ENCODE measurements at regions not wholly inside any gene's neighbourhood (a gene's known extent, or its start where the extent isn't known, plus 50 kb on each side); places are given as distances from the start of the nearest gene placed in this dataset.
"Not testable (repeated sequence)": the region's sequence is repeated elsewhere in the genome, so short reads cannot be mapped to it uniquely, and the experiment has no call there.

DNA sequence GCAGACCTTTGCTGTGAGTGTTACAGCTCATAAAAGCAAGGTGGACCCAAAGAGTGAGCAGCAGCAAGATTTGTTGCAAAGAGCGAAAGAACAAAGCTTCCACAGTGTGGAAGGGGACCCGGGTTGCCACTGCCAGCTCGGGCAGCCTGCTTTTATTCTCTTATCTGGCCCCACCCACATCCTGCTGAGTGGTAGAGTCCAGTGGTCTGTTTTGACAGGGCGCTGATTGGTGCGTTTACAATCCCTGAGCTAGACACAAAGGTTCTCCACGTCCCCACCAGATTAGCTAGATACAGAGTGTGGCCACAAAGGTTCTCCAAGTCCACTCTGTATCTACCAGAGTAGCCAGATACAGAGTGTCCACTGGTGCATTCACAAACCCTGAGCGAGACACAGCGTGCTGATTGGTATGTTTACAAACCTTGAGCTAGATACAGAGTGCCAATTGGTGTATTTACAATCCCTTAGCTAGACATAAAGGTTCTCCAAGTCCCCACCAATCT, 86.2 kb upstream of the C15orf39 start:
- not testable (repeated sequence) for H3K27ac ChIP-seq (ENCODE audit: low read length); H3K27me3 ChIP-seq (ENCODE audit: low read depth, low read length); H3K4me3 ChIP-seq (ENCODE audit: low read depth in 1 of 2, low read length in 2 of 2); H3K36me3 ChIP-seq (ENCODE audit: control insufficient read depth in 1 of 2, insufficient read depth in 2 of 2, low read length in 2 of 2); H3K4me1 ChIP-seq (ENCODE audit: control insufficient read depth in 1 of 2, insufficient read depth in 2 of 2, low read length in 2 of 2)
- peaks cover 0 to 11% of the 10 kb centered on the region in 2 donors for H3K9me3 ChIP-seq (ENCODE audit: control insufficient read depth in 1 of 2, low read length in 2 of 2)

DNA sequence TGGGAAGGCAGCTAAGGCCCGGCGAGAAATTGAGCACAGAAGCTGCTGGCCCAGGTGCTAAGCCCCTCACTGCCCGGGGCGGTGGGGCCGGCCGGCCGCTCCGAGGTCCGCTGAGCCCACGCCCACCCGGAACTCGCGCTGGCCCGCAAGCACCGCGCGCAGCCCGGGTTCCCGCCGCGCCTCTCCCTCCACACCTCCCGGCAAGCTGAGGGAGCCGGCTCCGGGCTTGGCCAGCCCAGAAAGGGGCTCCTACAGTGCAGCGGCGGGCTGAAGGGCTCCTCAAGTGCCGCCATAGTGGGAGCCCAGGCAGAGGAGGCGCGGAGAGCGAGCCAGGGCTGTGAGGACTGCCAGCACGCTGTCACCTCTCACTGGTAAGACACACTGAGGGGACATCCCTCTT, 85.5 kb upstream of the C15orf39 start:
- H3K27me3 ChIP-seq (ENCODE audit: low read depth, low read length); H3K27ac ChIP-seq (ENCODE audit: low read length); H3K4me1 ChIP-seq (ENCODE audit: control insufficient read depth in 1 of 2, insufficient read depth in 2 of 2, low read length in 2 of 2); H3K36me3 ChIP-seq (ENCODE audit: control insufficient read depth in 1 of 2, insufficient read depth in 2 of 2, low read length in 2 of 2); H3K4me3 ChIP-seq (ENCODE audit: low read depth in 1 of 2, low read length in 2 of 2): not testable (repeated sequence)
- peaks cover 0 to 11% of the 10 kb centered on the region in 2 donors for H3K9me3 ChIP-seq (ENCODE audit: control insufficient read depth in 1 of 2, low read length in 2 of 2)

DNA sequence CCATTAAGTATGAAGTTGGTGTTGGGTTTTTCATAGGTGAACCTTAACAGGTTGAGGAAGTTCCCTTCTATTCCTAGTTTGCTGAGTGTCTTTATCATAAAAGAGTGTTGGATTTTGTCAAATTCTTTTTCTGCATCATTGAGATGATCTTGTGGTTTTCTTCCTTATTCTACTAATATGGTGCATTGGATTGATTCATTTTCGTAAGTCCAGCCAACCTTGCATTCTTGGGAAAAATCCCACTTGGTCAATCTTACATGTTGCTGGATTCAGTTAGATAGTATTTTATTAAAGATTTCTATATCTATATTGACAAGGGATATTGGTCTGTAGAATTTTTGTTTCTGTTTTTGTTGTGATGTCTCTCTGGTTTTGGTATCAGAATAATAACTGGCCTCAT, 83.7 kb upstream of the C15orf39 start:
- H3K36me3 ChIP-seq (ENCODE audit: control insufficient read depth in 1 of 2, insufficient read depth in 2 of 2, low read length in 2 of 2) = no peaks in the 10 kb centered on the region
- H3K27me3 ChIP-seq (ENCODE audit: low read depth, low read length) = no peaks in the 10 kb centered on the region
- H3K27ac ChIP-seq (ENCODE audit: low read length) = no peak overlapping the region
- peaks cover 0 to 10% of the 10 kb centered on the region in 2 donors for H3K9me3 ChIP-seq (ENCODE audit: control insufficient read depth in 1 of 2, low read length in 2 of 2)
- no peak overlapping the region for H3K4me3 ChIP-seq (ENCODE audit: low read depth in 1 of 2, low read length in 2 of 2)
- no peaks in the 10 kb centered on the region for H3K4me1 ChIP-seq (ENCODE audit: control insufficient read depth in 1 of 2, insufficient read depth in 2 of 2, low read length in 2 of 2)

DNA sequence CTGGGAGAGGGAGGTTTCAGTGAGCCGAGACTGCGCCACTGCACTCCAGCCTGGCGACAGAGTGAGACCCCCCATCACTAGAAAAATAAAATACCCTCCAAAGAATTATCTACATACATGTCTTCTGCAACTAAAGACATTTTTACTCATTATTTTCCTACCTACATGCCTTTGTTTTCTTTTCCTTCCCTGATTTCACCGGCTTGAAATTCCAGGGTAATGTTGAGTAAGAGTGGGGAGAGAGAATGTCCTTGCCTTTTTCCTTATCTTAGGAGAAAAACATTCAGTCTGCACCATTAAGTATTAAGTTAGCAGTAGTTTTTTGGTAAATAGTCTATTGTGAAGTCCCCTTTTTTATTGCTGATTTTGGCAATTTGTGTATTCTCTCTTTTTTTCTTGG, 82.4 kb upstream of the C15orf39 start:
- not testable (repeated sequence) for H3K9me3 ChIP-seq (ENCODE audit: control insufficient read depth in 1 of 2, low read length in 2 of 2); H3K36me3 ChIP-seq (ENCODE audit: control insufficient read depth in 1 of 2, insufficient read depth in 2 of 2, low read length in 2 of 2); H3K27ac ChIP-seq (ENCODE audit: low read length); H3K4me1 ChIP-seq (ENCODE audit: control insufficient read depth in 1 of 2, insufficient read depth in 2 of 2, low read length in 2 of 2); H3K27me3 ChIP-seq (ENCODE audit: low read depth, low read length); H3K4me3 ChIP-seq (ENCODE audit: low read depth in 1 of 2, low read length in 2 of 2)

DNA sequence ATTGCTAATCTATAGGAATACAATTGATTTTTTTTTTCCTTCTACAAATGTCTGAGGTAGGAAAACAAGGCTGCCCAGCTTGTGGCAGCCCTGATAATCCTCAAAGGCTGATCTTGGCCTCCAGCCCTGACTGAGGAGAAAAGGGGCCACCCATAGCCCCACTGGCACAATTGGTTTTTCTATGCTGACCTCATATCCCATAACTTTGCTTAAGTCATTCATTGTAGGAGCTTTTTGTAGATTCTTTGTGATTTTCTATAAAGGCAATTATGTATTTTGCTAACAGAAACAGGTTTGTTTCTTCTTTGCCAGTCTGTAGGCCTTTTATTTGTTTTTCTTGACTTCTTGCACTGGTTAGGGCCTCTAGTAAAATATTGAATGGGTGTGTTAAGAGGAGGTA, 80.2 kb upstream of the C15orf39 start:
- Histone ChIP-seq H3K9me3 (ENCODE audit: control insufficient read depth in 1 of 2, low read length in 2 of 2) (peaks cover 0 to 3% of the 10 kb centered on the region in 2 donors), H3K36me3 (ENCODE audit: control insufficient read depth in 1 of 2, insufficient read depth in 2 of 2, low read length in 2 of 2) (no peaks in the 10 kb centered on the region), H3K4me3 (ENCODE audit: low read depth in 1 of 2, low read length in 2 of 2) (no peak overlapping the region), H3K27me3 (ENCODE audit: low read depth, low read length) (no peaks in the 10 kb centered on the region), H3K27ac (ENCODE audit: low read length) (no peak overlapping the region), H3K4me1 (ENCODE audit: control insufficient read depth in 1 of 2, insufficient read depth in 2 of 2, low read length in 2 of 2) (no peaks in the 10 kb centered on the region)

DNA sequence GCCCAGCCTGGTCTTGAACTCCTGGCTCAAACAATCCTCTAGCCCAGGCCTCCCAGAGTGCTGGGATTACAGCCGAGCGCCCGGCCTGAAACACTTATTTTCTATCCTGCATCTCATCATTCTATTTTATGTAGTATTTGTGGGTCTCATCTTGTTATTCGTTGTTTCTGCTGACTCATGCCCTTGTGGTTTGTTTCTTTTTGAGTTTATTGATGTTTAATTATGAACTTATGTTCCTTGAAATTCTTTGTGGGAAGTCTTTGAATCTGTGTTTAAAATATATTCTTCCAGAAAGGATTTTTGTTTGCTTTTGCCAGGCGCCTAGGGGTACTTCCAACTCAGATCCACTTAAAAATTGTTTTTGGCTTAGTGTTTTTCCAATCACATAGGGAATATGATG, 78.3 kb upstream of the C15orf39 start:
- no peak overlapping the region for H3K27ac ChIP-seq (ENCODE audit: low read length)
- H3K4me1 ChIP-seq (ENCODE audit: control insufficient read depth in 1 of 2, insufficient read depth in 2 of 2, low read length in 2 of 2) = no peaks in the 10 kb centered on the region
- no peak overlapping the region for H3K4me3 ChIP-seq (ENCODE audit: low read depth in 1 of 2, low read length in 2 of 2)
- H3K27me3 ChIP-seq (ENCODE audit: low read depth, low read length) = no peaks in the 10 kb centered on the region
- no peaks in the 10 kb centered on the region for H3K9me3 ChIP-seq (ENCODE audit: control insufficient read depth in 1 of 2, low read length in 2 of 2)
- no peaks in the 10 kb centered on the region for H3K36me3 ChIP-seq (ENCODE audit: control insufficient read depth in 1 of 2, insufficient read depth in 2 of 2, low read length in 2 of 2)

DNA sequence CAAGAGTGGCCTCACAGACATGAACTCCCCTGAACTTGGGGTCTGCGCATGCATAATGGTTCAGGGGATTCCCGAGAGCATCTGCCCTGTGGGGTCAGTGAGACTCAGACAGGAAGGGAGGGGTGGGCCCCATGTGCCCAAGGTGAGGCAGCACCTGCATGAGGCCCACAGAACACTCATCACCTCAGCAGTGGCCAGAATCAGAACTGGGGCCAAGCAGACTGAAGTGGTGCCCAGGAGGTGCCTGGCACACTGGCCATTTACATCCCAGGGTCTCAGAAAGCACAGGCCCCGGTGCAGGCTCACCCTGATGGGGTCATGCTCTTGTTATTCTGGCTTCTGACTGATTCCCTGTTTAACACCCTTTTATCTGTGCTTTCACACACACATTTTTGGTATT, 77.4 kb upstream of the C15orf39 start:
- not testable (repeated sequence) for H3K27ac ChIP-seq (ENCODE audit: low read length); H3K27me3 ChIP-seq (ENCODE audit: low read depth, low read length); H3K4me3 ChIP-seq (ENCODE audit: low read depth in 1 of 2, low read length in 2 of 2); H3K4me1 ChIP-seq (ENCODE audit: control insufficient read depth in 1 of 2, insufficient read depth in 2 of 2, low read length in 2 of 2); H3K36me3 ChIP-seq (ENCODE audit: control insufficient read depth in 1 of 2, insufficient read depth in 2 of 2, low read length in 2 of 2); H3K9me3 ChIP-seq (ENCODE audit: control insufficient read depth in 1 of 2, low read length in 2 of 2)

DNA sequence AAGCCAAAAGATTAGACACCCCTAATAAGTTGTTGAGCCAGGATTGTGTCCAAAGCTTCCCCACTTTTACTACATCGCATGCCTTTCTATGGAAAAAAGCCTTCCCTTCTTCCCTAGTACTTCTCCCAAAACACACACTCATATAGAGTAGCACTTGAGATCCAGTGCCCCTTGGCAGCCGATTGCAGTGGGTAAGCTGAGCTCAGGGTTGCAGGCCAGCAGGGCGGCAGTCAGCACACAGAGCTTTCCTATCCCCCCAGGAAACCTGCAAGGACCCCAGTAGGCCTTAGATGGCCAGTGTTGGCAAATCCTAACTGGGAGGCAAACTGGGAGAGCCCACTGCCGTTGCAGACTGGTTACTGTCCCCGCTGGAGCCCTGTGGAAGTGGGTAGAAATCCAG, 75.7 kb upstream of the C15orf39 start:
- H3K4me3 ChIP-seq (ENCODE audit: low read depth in 1 of 2, low read length in 2 of 2) = no peak overlapping the region
- no peak overlapping the region for H3K27ac ChIP-seq (ENCODE audit: low read length)
- H3K4me1 ChIP-seq (ENCODE audit: control insufficient read depth in 1 of 2, insufficient read depth in 2 of 2, low read length in 2 of 2) = no peaks in the 10 kb centered on the region
- H3K9me3 ChIP-seq (ENCODE audit: control insufficient read depth in 1 of 2, low read length in 2 of 2) = no peaks in the 10 kb centered on the region
- no peaks in the 10 kb centered on the region for H3K36me3 ChIP-seq (ENCODE audit: control insufficient read depth in 1 of 2, insufficient read depth in 2 of 2, low read length in 2 of 2)
- H3K27me3 ChIP-seq (ENCODE audit: low read depth, low read length) = no peaks in the 10 kb centered on the region

DNA sequence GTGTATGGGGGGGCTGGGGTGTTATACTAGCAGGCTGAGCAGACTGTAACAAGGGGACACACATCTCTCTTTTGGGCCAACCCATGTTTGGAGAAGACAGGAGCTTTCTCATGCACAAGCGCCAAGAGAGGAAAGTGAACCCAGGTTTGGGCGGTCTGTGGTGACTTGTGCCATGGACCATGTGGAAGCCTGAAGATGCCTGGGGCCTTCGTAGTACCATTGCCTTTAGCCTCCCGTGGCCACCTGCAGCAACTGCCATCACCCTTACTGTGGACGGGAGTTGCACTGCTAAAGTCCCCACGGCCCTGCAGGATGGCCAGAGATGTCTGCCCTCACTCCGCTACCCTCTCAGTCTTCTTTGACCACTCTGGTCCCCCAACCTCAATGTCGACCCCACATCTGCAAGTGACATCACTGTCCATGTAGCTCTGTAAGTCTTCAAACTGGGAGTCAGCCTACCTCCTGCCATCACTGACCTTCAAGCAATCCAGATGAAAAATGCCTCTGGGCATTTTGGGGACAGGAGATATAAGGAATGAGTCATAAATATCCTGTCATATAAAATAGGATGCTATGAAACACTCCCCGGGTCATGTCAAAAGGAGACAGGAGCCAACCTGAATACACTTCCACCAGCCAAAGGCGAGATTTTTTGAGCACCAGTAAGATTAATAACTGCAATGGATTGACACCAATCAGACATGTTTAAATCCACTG, 74.7 kb upstream of the C15orf39 start:
- no peaks in the 10 kb centered on the region for H3K27me3 ChIP-seq (ENCODE audit: low read depth, low read length)
- no peaks in the 10 kb centered on the region for H3K4me1 ChIP-seq (ENCODE audit: control insufficient read depth in 1 of 2, insufficient read depth in 2 of 2, low read length in 2 of 2)
- no peaks in the 10 kb centered on the region for H3K36me3 ChIP-seq (ENCODE audit: control insufficient read depth in 1 of 2, insufficient read depth in 2 of 2, low read length in 2 of 2)
- no peaks in the 10 kb centered on the region for H3K9me3 ChIP-seq (ENCODE audit: control insufficient read depth in 1 of 2, low read length in 2 of 2)
- no peak overlapping the region for H3K27ac ChIP-seq (ENCODE audit: low read length)
- H3K4me3 ChIP-seq (ENCODE audit: low read depth in 1 of 2, low read length in 2 of 2) = no peak overlapping the region

DNA sequence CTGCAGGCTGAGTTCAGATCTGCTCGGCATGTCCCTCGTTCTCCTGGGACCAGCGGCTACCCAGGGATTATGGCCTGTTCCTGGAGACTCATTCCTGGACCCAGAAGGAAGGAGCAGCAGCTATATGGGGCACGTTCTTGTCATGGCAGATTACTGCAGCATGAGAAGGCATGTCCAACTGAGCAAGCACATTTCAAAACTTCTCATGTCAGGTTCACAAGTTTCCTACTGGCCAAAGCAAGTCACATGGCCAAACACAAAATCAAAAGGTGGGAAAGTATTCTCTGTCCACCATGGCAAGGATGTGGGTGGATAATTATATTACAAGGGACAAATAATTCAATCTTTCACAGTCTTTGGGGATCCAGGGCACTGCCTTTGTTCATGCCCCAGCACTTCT, 71.9 kb upstream of the C15orf39 start:
- H3K36me3 ChIP-seq (ENCODE audit: control insufficient read depth in 1 of 2, insufficient read depth in 2 of 2, low read length in 2 of 2) = no peaks in the 10 kb centered on the region
- no peak overlapping the region for H3K4me3 ChIP-seq (ENCODE audit: low read depth in 1 of 2, low read length in 2 of 2)
- H3K27ac ChIP-seq (ENCODE audit: low read length) = no peak overlapping the region
- H3K9me3 ChIP-seq (ENCODE audit: control insufficient read depth in 1 of 2, low read length in 2 of 2) = no peaks in the 10 kb centered on the region
- no peaks in the 10 kb centered on the region for H3K4me1 ChIP-seq (ENCODE audit: control insufficient read depth in 1 of 2, insufficient read depth in 2 of 2, low read length in 2 of 2)
- no peaks in the 10 kb centered on the region for H3K27me3 ChIP-seq (ENCODE audit: low read depth, low read length)

DNA sequence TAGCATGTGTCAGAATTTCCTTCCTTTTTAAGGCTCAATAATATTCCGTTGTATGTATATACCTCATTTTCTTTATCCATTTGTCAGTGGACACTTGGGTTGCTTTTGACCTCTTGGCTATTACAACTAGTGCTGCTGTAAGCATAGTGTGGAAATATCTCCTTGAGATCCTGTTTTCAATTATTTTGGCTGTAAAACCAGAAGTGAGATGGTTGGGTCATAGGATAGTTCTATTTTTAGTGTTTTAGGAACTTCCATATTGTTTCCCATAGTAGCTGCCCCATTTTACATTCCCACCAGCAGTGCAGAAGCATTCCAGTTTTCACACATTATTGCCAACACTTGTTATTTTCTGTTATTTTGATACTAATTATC, 70.4 kb upstream of the C15orf39 start:
- Histone ChIP-seq H3K27ac (ENCODE audit: low read length) (no peak overlapping the region), H3K4me1 (ENCODE audit: control insufficient read depth in 1 of 2, insufficient read depth in 2 of 2, low read length in 2 of 2) (no peaks in the 10 kb centered on the region), H3K9me3 (ENCODE audit: control insufficient read depth in 1 of 2, low read length in 2 of 2) (no peaks in the 10 kb centered on the region), H3K27me3 (ENCODE audit: low read depth, low read length) (no peaks in the 10 kb centered on the region), H3K4me3 (ENCODE audit: low read depth in 1 of 2, low read length in 2 of 2) (no peak overlapping the region), H3K36me3 (ENCODE audit: control insufficient read depth in 1 of 2, insufficient read depth in 2 of 2, low read length in 2 of 2) (no peaks in the 10 kb centered on the region)

DNA sequence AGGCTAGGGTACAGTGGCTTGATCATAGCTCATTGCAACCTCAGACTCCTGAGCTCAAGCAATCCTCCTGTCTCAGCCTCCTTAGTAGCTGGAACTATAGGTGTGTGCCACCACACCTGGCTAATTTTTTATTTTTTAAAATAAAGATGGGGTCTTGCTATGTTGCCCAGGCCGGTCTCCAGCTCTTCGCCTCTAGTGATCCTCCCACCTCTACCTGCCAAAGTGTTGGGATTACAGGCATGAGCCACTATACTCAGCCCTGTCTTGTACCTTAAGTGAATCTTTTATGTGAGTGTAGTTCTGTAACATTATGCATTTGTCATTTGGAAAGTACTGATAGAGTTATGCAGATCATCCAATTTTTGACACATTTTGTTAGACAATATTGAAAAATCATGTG, 66.9 kb upstream of the C15orf39 start:
- H3K36me3 ChIP-seq (ENCODE audit: control insufficient read depth in 1 of 2, insufficient read depth in 2 of 2, low read length in 2 of 2) = no peaks in the 10 kb centered on the region
- no peak overlapping the region for H3K27ac ChIP-seq (ENCODE audit: low read length)
- H3K27me3 ChIP-seq (ENCODE audit: low read depth, low read length) = no peaks in the 10 kb centered on the region
- H3K9me3 ChIP-seq (ENCODE audit: control insufficient read depth in 1 of 2, low read length in 2 of 2) = no peaks in the 10 kb centered on the region
- H3K4me1 ChIP-seq (ENCODE audit: control insufficient read depth in 1 of 2, insufficient read depth in 2 of 2, low read length in 2 of 2) = no peaks in the 10 kb centered on the region
- no peak overlapping the region for H3K4me3 ChIP-seq (ENCODE audit: low read depth in 1 of 2, low read length in 2 of 2)
